Fibroblast of mammary gland (primary cell): ENCODE measurements at regions not wholly inside any gene's neighbourhood (a gene's known extent, or its start where the extent isn't known, plus 50 kb on each side); places are given as distances from the start of the nearest gene placed in this dataset.
A peak's percentile ranks its signal among the peaks of the same experiment; 100 is the strongest.

Source experiments
- DNase-seq: peaks from one replicate; pipeline ENCODE4 v3.0.0-alpha.2; 2010; ENCODE audit warnings: low read depth
- H3K4me3 ChIP-seq: 2 replicates; pipeline ENCODE4 v1.5.1; 2011; ENCODE audit warnings: low read depth, mild to moderate bottlenecking, low read length, moderate library complexity; ENCODE audit not compliant: control insufficient read depth
- CTCF ChIP-seq: conservative IDR thresholded peaks from 2 replicates; pipeline ENCODE4 v1.5.1; 2011; ENCODE audit warnings: low read depth, low read length, inconsistent platforms; ENCODE audit not compliant: control insufficient read depth, insufficient read depth

DNA sequence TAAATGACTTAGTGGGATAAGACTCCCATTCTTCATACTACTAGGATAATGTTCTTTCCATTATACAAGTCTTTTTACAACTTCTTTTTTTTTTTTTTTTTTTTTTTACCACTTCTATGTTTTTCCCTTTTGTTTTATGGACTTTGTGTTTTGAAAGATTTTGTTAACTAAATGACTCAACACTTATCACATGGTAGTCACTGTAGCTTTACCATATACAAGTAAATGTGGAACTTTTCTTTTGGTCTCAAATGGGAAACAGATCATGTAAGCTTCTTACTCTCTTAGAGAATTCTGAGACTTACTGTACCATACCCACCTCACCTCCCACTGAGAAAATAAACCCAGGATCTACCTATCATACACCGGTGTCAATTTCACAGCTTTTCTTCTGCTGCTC, 590.3 kb upstream of the CDH2 start:
- no peak overlapping the region for H3K4me3 ChIP-seq
- DNase-seq: peak; percentile 49
- TF ChIP-seq CTCF: no peak

GRCh38 chr18:28766721-28767120, 589.8 kb upstream of the CDH2 start:
- peak; percentile 50 for DNase-seq
- H3K4me3 ChIP-seq: no peak overlapping the region
- TF ChIP-seq CTCF: no peak

- H3K4me3 ChIP-seq: no peak overlapping the region
- DNase-seq: peak; percentile 33
- TF ChIP-seq CTCF: no peak
Observed at GRCh38 chr18:28766027-28766426, 589.1 kb upstream of the CDH2 start.

DNA sequence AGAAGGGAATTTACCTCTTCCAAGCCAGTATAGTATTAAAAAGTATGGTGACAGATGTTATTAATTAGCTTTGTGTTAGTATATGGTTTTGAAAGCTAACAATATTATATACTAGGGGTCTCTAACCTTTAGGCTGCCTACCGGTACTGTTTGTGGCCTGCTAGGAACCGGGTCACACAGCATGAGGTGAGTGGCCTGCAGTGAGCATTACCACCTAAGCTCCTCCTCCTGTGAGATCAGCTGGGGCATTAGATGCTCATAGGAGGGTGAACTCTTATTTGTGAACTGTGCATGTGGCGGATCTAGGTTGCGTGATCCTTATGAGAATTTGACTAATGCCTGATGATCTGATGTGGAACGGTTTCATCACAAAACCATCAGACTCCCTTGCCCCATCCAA, 583.4 kb upstream of the CDH2 start:
- no peak for DNase-seq
- H3K4me3 ChIP-seq: no peak overlapping the region
- no peak for TF ChIP-seq CTCF

- TF ChIP-seq CTCF: no peak
- H3K4me3 ChIP-seq: no peak overlapping the region
- DNase-seq: no peak
Observed at GRCh38 chr18:28757466-28758008, 580.6 kb upstream of the CDH2 start.

- no peak for TF ChIP-seq CTCF
- DNase-seq: no peak
- H3K4me3 ChIP-seq: no peak overlapping the region
Observed at GRCh38 chr18:28743115-28743514, 566.2 kb upstream of the CDH2 start.

DNA sequence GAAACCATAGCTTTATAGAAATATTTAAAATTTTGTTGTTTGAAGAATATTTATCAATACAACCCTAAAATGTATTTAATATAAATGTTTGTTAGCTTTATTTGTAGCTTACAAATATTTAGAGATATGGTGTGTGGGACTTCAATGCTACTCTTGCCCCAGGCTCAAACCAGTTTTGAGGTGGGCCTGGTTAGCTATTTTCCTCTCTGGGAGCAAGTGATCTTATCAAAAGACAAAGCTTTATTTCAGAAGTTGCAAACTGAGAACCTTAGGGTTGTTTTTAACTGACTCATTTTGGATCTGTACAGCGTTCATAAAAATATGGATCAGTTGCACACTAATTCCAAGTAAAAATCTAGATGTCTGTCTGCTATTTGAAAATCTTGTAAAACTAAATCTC, 563.6 kb upstream of the CDH2 start:
- TF ChIP-seq CTCF: no peak
- H3K4me3 ChIP-seq: no peak overlapping the region
- no peak for DNase-seq
